LoVo (cell line): ENCODE measurements at regions not wholly inside any gene's neighbourhood (a gene's known extent, or its start where the extent isn't known, plus 50 kb on each side); places are given as distances from the start of the nearest gene placed in this dataset.

Experiments
- DNase-seq: peaks from one replicate; pipeline ENCODE4 v3.0.0-alpha.2; 2016; ENCODE audit warnings: low spot score

DNA sequence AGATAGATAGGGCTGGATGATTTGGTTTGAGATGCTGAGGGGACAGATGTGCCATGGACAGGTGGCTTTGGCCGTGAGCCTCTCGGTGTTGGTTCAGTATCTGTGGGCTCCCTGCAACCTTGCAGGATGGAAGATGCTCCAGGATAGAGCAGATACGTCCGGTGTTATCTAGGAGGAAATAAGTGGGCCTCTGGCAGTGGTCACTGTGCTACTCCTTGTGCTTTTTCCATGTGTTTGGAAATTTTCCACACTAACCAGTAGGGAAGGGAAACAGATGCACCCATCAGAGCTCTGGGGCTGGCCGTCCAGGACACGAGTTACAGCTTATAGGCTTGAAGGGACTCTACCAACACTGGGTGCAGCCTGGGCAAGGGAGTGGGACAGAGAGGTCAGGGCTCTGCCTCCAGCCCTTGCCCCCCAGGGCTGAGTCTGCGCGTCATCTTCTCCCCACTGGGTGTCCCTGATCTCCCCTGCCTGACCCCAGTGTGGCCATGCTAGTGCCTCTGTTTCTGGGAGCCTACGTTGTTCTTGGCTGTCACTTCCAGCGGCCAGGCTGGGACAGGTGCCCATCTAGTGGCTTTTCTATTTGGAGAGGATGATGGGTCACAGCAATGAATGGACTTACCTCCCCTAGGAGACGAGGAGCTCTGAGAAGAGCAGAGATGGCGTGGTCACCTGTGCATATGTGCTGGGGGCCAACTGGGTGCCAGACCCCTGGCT lies 166.9 kb downstream of the SEC14L1 start:
- DNase-seq, result no peak

DNA sequence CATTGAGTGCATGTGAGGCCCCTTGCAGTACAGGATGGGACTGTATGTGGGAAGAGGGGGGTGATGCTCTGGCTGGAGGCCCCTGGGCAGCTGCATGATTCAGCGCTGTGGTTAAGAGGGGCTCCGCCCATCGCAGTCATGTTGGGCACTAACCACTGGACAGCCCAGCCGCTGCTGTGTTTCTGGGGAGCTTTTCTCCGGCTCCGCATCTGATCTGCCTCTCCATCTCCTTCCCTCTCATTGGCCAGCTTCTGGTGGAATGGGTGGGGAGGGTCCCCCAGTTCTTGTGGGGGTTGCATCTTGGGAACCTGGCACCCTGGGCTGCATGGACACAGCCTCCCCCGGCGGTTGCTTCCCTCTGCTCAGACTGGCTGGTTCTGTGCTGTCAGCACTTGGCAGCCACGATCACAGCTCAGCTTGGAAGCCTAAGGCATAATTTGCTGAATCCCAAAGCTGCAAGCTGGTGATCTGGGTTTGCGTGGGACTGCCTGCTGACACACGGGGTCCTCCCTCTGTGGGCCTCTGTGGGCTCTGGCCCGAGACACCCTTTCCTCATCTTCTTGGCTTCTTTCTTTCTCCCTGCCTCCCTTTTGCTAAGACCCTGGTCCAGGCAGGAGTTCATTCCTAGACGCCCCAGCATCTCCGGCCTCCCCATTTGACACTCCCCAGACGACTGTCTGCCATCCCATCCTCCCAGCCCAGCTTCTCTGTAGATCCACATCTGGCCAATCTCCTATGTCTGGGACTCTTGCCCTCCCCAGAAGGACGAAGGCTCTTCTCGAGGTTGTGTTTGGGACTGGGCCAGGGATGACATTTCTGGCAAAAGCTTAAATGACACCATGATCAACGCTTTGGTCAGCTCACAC lies 168.3 kb downstream of the SEC14L1 start:
- DNase-seq, result no peak

DNA sequence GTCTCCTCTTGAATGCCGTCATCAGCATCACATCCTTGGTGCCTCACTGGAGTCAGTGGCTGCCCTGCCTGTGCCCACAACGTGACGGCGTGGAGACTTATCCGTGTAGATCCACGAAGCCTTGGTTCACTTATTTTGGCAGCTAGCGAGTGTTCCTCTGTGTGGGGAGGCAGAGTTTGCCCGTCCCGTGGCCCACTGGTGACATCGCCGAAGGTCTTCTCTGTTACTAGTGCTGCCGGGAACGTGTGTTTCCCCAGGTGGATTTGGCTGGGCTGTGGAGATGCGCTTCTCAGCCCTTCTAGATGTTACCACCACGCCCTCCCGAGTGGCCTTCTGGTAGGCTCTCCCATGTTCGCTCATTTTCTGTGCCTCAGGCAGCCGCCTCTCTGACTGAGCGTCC lies 169.6 kb downstream of the SEC14L1 start:
- no peak for DNase-seq

DNA sequence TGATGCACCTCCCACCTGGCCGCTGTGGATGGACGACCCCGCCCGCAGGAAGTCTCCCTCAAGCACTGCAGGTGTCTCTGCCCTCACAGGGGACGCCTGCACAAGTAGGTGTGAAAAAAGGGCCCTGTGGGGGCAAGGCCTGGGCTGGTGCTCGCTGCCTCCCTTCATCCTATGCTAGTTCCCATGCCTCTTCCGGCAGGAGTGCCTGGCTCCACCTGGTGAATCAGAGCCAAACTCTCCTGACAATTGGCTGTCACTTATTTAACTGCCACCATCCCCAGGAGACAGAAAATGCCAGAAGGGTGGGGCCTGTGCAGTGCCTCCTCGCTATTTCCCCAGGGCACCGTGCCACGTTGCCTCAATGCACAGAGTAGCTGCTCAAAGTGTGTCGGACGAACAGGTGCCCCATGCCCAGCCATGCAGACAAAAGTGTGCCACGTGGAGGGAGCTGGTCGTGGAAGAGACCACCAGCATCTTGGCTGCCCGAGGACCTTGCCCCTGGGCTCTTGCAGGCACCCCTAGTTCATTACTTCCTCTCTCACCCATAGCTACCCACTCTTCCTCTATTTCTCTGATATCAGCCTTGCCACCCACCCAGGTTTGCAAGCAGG lies 170.7 kb downstream of the SEC14L1 start:
- DNase-seq, result no peak

DNA sequence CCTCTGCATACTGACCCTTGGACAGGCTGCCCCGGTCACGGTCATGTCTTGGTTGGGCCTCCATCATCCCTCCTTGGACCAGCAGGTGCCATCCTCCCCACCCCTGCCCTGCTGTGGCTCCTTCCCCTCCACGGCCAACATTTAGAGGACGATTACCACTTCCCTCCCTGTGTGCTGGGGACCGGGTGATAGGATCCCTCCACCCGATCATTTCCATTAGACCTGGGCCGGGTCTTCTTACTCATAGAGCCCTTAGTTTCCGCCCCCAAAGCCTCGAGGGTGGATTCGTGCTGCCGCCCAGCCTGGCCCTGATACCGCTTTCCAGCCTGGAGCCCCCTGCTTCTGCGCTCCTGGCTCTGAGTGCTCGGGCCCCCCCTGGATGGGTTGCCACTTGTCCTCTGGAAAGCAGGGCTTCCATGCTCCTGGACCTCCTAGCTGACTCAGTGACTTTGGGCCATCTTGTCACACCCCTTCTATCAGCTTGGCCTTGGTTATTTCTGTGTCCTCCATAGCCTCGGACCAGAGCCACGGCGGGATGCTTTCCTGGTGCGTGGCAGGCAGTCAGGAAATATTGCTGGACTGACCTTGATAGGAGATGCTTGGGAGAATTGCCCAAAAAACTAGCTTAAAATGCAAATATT lies 171.4 kb downstream of the SEC14L1 start:
- DNase-seq, result no peak

DNA sequence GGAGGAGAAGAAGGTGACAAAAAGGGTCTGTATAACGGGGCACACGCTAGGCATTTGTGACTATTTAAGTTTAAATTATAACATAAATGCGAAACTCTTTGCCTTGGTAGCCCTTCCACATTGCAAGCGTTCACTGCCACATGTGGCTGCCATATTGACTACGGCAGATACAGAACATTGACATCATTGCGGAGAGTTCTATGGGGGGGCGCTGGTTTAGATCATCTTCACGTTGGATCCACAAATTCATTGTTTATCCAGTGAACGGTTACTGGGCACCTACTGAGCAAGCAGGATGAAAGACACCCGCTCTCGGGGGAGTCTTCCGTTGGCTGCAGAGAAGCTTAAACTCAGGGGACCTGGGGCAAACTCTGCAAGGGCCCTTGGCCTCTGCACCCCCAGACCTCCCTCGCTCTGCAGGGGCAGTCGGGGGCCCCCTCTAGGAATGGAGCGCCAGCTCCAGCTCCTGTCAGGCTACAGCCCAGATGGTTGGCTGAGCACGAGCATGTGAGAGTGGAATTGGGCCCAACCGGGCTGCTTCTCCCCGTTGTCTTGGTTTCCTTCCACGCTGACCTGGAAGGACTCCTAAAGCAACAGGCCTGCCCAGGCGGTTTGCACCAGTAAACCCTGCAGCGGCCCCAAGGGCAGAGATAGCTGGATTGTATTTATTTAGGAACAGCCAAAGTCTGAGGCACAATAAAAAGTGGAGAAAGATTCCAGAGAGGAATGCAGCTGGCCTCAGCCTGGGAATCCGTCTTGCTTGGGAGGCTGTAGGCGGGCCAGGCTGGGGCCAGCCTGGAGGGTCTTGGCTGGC lies 172.2 kb downstream of the SEC14L1 start:
- DNase-seq, result no peak

DNA sequence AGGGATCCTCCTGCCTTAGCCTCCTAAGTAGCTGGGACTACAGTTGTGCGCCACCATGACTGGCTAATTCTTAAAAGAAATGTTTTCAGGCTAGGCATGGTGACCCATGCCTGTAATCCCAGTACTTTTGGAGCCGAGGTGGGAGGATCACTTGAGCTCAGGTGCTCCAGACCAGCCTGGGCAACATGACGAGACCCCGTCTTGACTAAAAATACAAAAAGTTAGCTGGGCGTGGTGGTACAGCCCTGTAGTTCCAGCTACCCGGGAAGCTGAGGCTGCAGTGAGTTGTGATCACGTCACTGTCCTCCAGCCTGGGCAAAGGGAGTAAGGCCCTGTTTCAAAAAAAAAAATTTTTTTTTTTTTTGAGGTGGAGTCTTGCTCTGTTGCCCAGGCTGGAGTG lies 173.1 kb downstream of the SEC14L1 start:
- DNase-seq, result no peak

DNA sequence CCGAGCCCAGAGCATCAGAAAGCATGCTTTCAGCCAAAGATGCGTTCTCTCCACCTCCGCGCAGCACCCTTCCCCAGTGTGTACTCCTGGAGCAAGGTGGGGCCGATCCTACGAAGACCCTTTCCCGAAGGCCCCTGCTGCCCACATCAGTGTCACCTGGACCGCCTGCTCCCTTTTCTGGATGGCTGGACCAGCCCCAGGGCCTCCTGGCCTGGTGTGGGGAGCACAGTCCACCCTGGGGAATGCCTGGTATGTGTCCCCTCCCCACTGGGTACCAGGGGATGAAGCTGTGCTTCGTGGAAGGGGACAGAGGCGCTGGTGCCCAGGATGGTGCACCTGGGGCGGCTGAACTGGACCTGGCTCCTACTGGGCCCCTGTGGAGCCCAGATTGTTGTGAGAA lies 173.8 kb downstream of the SEC14L1 start:
- DNase-seq, result no peak

DNA sequence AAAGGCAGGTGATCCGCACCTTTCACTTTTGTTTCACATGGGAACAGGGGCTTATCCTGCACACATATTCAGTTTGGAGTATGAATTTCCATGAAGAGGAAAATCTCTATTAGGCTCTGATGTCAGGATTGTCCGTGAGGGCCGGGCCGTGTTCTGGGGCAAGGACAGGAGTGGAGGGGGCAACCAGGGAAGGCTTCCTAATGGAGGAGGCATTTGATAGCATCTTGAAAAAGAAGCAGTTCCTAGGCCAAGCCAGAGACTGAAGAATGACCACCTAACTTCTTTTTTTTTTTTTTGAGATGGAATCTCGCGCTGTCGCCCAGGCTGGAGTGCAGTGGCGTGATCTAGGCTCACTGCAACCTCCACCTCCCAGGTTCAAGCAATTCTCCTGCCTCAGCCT lies 174.2 kb downstream of the SEC14L1 start:
- no peak for DNase-seq

DNA sequence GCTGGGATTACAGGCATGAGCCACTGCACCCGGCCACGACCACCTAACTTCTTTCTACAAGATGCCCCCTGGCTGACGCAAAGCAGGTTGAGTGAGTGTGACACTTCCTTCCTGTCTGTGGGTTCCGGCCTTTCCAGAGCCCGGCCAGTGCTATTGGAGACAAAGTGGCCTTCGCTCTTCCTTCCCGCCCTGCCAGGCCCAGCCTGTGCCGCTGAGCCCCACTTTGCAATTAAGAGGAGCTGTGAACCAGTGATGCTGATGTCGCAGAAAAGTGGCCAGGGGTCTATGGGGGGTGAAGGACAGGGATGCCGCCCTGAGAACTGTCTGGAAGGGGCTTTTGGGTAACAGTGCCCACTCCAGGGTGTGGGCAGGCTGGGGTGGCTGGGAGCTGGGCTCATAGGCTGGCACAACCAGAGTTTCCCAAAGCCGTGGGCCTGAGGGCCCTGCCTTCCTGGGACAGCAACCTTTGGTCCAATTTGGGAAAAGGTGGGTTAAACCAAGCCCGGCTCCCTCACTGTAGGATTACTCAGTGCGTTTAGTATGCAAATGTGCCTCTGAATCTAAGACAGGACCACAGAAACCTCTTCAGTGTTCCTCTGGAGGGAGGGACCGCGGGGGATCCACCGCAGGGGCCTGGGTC lies 174.9 kb downstream of the SEC14L1 start:
- DNase-seq, result no peak

DNA sequence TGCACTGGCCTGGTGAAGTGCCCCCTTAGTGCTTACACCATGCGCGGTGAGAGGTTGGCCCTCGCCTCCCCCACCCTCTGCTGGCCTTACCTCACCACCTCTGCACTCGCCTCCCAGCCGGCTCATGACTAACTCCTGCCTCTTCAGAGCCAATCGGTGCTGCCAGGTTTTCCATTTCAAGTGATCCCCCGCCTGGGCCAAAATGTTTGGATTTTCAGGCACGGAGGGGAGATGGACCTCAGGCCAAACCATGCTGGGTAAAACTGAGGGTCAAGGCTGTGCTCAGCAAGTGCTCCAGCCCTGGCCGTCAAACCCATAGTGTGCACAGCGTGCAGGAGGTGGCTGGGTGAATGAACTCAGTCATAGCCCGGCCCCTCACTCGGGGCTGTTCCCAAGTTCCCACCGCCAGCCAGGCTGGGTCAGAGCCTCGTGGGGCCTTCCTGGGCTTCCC lies 175.4 kb downstream of the SEC14L1 start:
- no peak for DNase-seq

DNA sequence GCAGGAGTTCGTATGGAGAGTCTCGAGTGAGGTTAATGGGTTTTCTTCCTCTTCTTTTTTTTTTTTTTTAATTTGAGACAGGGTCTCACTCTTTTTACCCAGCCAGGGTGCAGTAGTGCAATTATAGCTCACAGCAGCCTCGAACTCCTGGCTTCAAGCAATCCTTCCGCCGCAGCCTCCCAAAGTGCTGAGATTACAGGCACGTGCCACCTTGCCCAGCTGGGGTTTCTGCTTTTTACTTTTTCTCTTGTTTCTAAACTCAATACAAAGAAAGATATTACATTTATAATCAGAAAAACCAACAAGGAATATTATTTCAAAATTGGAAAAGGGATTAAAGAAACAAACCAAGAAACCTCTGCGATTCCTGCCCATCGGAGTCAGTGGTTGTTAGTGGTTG lies 175.9 kb downstream of the SEC14L1 start:
- no peak for DNase-seq

DNA sequence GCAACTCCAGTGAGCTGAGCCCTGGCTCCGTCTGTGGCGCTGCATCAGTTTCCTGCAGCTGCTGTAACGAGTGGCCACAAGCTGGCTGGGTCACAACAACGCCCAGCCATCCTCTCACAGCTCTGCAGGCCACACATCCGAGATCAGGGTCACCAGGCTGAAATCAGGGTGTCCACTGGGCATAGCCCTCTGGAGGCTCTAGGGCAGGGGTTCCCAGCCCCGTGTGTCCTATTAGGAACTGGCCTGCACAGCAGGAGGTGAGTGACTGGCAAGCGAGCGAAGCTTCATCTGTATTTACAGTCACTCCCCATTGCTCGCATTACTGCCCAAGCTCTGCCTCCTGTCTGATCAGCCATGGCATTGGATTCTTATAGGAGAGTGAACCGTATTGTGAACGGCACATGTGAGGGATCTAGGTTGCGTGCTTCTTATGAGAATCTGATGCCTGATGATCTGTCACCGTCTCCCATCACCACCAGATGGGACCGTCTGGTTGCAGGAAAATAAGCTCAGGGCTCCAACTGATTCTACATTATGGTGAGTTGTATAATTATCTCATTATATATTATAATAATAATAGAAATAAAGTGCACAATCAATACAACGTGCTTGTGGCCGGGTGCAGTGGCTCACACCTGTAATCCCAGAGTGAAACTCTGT lies 176.5 kb downstream of the SEC14L1 start:
- DNase-seq, result no peak

DNA sequence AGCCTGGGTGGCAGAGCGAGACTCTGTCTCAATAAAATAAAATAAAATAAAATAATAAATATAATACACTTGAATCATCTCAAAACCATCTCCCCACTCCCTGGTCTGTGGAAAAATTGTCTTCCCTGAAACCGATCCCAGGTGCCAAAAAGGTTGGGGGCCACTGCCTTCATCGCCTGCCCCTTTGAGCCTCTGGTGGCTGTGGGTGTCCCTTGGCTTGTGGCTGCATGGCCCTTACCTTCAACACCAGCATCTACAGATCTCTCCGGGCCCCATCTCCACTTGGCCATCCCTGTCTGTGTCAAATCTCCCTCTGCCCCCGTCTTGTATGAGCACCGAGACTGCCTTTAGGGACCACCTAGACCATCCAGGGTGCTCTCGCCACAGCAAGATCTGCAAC lies 177.3 kb downstream of the SEC14L1 start:
- no peak for DNase-seq

DNA sequence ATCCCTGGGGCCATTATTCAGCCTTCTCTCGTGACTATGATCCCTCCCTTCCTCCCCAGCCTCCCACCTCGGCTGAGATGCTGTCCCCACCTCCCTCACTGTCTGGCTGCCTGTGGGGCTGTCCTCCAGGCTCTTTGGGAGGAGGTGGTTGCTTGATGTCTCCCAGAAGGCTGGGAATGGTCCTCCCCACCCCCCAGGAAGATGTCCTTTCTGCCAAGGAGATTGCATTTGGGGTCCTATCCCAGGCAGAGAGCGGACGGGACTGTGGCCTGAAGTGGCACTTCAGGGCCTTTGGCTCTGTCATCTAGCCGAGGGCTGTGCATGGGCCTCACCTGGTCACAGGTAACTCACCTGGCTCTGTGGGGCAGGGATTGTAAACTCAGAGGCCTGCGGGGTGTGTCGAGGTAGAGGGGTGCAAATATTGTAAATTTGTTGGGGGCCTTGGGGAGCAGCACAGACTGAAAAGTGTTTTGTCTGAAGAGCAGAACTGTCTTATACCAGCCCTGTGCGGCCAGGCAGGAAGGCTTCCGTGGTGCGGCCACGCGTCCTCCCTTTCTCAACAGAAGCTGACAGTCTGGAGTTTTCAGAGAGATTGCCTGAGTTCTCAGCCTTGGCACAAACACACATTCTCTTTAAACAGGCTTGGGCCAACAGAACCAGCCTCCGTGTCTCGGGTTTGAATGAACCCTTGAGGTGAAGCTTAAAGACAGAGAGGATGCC lies 177.9 kb downstream of the SEC14L1 start:
- no peak for DNase-seq

DNA sequence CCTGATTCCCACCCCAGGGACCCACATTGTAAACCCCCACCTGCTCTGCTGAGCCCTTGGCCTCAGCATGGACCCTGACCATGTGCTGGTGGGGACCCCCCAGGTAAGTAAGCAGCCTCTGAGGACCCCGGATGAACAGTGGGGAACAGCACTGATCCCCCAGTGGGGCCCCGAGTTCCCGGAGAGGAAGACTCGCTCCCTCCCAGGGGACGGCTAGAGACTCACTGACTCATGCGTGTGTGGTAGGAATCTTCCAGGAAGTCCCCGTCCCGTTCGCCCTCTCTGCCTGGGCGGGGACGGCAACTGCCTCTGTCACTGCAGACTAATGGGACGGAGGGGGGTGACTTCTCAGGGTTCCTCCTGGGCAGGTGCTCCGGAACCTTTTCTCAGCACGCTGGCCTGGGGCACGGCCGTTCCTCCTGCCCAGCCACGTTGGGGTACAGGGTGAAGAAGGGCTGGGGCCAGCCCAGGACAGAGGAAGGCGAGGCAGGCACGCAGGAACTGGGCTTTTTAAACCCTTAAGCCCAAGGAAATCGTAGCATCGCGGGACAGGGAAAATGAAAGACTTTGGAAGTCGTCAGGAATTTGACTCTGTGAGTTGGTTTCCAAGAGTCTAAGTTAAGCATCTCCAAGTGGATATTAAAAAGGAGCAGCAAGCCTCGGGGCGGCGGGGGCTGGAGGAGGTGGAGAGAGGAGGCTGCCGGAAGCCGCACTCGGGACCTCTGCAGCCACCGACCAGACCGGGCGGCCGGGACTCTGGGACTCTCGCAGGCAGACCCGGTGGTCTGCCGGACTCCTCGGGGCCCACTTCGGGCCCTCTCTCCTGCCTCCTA lies 178.7 kb downstream of the SEC14L1 start:
- DNase-seq, result peak; percentile 84

DNA sequence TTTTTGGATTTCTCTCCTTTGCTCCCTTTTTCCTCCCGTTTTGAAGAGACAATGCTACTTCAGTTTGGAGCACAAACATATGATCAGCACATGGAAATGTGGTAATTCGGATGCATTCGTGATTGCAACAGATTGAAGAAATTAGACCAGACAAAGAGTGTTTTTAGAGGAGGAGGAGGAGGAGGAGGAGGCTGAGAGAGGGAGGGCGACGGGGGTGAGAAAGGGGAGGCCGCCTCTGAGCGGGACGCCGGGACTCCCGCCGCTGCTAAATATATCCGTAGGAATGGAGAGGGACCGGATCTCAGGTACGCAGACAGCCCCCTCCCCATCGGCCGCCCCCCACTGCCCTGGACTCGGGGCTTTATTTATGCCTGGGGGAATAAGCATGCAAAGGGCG lies 179.3 kb downstream of the SEC14L1 start:
- DNase-seq, result no peak

DNA sequence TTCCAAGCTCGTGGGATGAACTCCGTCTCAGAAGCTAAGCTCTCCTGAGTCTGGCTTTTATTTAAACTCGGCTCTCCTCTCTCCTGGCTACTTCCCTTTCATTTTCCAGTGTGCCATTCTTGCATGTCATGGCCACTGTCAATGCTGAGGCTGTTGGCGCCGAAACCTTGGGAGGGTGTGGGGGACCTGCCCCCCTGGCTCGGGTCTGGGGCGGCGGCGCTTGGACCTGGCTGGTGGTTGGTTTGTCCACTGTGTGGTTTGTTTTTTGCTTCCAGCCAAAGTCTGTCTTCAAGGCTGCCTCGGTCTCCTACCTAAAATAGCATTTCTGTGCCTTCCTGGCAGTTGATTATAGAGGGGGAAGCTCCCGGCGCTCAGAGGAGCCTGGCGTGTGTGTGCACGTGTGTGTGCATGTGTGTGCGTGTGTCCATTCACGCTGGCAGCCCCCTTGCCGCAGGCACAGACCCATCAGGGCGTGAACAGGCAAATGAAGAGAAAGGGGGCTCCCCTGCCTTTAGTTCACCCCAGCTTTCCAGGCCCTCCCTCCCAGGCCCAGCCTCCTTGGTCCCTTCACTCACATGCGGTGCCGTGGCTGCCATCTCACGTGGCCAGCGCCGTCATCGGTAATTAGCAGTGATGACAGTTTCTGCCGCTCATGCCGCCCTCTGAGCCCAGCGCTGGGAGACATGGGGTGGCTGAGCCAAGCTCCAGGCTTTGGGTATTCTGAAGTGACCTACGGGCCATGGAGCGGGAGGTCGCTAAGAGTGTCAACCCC lies 179.9 kb downstream of the SEC14L1 start:
- DNase-seq, result no peak
